H1 (cell line): ENCODE measurements at regions not wholly inside any gene's neighbourhood (a gene's known extent, or its start where the extent isn't known, plus 50 kb on each side); places are given as distances from the start of the nearest gene placed in this dataset.

Experiments used
- E2F6 ChIP-seq: IDR thresholded peaks from 2 replicates; pipeline ENCODE4 v1.6.1; 2012; ENCODE audit warnings: inconsistent platforms
- RNF2 ChIP-seq: fragments of 200-900, 300-1000 bp; sonication (generic); IDR thresholded peaks from 2 replicates; pipeline ENCODE4 v1.7.1; 2016; ENCODE audit warnings: borderline replicate concordance, low read depth, mild to moderate bottlenecking, antibody characterized with exemption, low read length; ENCODE audit not compliant: poor library complexity, severe bottlenecking; ENCODE audit errors: missing control alignments
- SIN3A ChIP-seq, 2 experiments: IDR thresholded peaks in 1 of 2; conservative IDR thresholded peaks in 1 of 2; 2 replicates each; pipeline ENCODE4 v1.6.1; 2011 to 2012; ENCODE audit warnings: low read length in 2 of 2, improper control_type of control experiment in 1 of 2, low read depth in 1 of 2, mild to moderate bottlenecking in 1 of 2
- SIX5 ChIP-seq: IDR thresholded peaks from 2 replicates; pipeline ENCODE4 v1.6.1; 2011; ENCODE audit warnings: mild to moderate bottlenecking, low read depth, low read length
- TEAD4 ChIP-seq: IDR thresholded peaks from 2 replicates; pipeline ENCODE4 v1.6.1; 2012; ENCODE audit warnings: low read depth, low read length, inconsistent platforms, mixed read lengths

DNA sequence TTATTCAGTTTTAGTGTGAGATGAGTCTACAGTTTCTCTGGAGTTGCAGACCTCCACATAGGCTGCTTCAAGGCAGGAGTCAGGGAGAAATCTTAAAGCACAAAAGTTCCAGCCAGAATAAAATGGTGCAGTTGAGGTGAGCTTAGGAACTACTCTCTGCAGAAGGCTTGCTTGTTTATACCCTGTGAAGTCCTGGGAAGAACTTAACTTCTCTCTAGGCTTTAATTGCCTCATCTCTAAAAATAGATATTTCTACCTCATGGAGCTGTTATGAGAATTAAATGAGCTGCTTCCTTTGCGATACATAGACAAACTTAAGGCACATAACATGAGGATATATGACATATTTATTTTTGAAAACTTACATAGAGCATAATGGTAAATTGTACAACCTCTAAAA, 286.2 kb downstream of the GPATCH2 start (continued):
- TF ChIP-seq SIN3A (conservative IDR thresholded peaks at IDR 0.05 in 1 of 2, IDR thresholded peaks at IDR 0.05 in 1 of 2; ENCODE audit: low read depth in 1 of 2, low read length in 2 of 2) (no peak), TEAD4 (no peak), SIX5 (no peak), RNF2 (no peak), E2F6 (no peak)
